KBM-7 (cell line): ENCODE measurements at regions not wholly inside any gene's neighbourhood (a gene's known extent, or its start where the extent isn't known, plus 50 kb on each side); places are given as distances from the start of the nearest gene placed in this dataset.

Experiments
- DNase-seq: peaks from one replicate; pipeline ENCODE4 v3.0.0-alpha.2; 2015
- in situ Hi-C: fragments of 300-500 bp; cut with MboI; formaldehyde crosslinking; loops from 2 replicates; pipeline ENCODE4 v1.14.3; 2020; ENCODE audit warnings: low sequenced_read_pairs, low pct_unique_long_range_greater_than_20kb, mixed read lengths

GRCh38 chrX:7202206-7202605 is 54.3 kb upstream of the PUDP start:
- no peak for DNase-seq
- in situ Hi-C loops: no loop called here

- in situ Hi-C loops: no loop called here
- DNase-seq: no peak
These were observed 53.5 kb upstream of the PUDP start for GRCh38 chrX:7201496-7201895.

DNA sequence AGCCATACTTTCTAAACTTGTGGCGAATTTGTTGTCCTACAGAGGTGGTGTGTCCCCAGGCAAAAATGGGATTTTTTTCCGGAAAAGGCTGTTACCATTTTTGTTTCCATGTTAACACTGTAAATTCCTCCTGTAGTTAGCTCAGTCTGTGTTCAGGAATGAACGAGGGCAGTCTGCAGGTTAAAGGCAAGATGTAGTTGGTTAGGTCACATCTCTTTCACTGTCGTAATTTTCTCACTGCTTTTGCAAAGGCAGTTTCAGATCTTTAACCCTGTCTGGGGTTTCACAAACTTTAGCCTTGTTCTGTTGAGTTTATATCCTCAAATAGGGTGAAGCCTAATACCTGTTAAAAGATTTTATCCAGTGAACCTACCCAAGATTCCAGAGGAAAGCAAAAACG is 50.5 kb upstream of the PUDP start:
- in situ Hi-C loops: no loop called here
- no peak for DNase-seq
